Erythroblast (primary cell): ENCODE measurements at regions not wholly inside any gene's neighbourhood (a gene's known extent, or its start where the extent isn't known, plus 50 kb on each side); places are given as distances from the start of the nearest gene placed in this dataset.

Source experiments
- GATA1 ChIP-seq: IDR thresholded peaks from 2 replicates; pipeline ENCODE4 v1.6.1; 2011; ENCODE audit warnings: low read depth, mild to moderate bottlenecking, control low read depth, low read length, moderate library complexity
- POLR2A ChIP-seq: IDR thresholded peaks from 2 replicates; pipeline ENCODE4 v1.6.1; 2011; ENCODE audit warnings: mild to moderate bottlenecking, low read length

GRCh38 chr3:5787861-5788488, 600.5 kb downstream of the EDEM1 start:
- TF ChIP-seq POLR2A (no peak), GATA1 (no peak)
